ENCODE measurements at regions not wholly inside any gene's neighbourhood (a gene's known extent, or its start where the extent isn't known, plus 50 kb on each side); places are given as distances from the start of the nearest gene placed in this dataset.

- H3K4me1 ChIP-seq, result no peaks in the 10 kb centered on the region
- H3K27ac ChIP-seq, result no peak overlapping the region
- intact Hi-C loops (cut with DNase I), result no loop called here
- no peak overlapping the region for H3K4me3 ChIP-seq
- no peak for TF ChIP-seq POLR2A (IDR thresholded peaks at IDR 0.05)
- TF ChIP-seq CTCF (IDR thresholded peaks at IDR 0.05), result no peak
- no peaks in the 10 kb centered on the region for H3K27me3 ChIP-seq
- WGBS, 2 donors, result 19% methylated on average over 2 of the region's 2 CpGs
- DNase-seq, result no peak
- H3K9me3 ChIP-seq, result no peaks in the 10 kb centered on the region
- H3K36me3 ChIP-seq, result no peaks in the 10 kb centered on the region
These were observed 650.7 kb downstream of the FAM181B start for GRCh38 chr11:82082976-82083375.

DNA sequence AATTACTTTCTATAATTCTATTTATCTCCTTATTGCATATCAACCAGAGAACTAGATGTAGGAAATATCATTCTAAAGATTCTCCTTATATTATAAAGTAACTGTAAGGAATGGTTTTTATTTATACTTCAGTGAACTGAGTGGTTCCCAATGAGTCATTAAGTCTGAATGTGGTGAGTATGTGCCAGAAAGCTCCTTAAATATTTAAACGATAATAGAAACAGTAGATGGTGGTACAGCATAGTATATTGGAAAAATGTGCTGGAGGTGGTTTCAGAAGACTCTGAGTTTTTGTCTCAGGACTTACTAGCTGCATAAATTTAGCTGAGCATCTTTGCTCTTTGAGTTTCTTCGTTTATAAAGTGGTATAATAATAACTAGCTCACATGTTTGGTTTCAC lies 653.5 kb downstream of the FAM181B start:
- H3K4me3 ChIP-seq, result no peak overlapping the region
- no peaks in the 10 kb centered on the region for H3K9me3 ChIP-seq
- TF ChIP-seq CTCF (IDR thresholded peaks at IDR 0.05), result no peak
- no peak for TF ChIP-seq POLR2A (IDR thresholded peaks at IDR 0.05)
- DNase-seq, result no peak
- intact Hi-C loops (cut with DNase I), result no loop called here
- H3K27me3 ChIP-seq, result no peaks in the 10 kb centered on the region
- WGBS, 2 donors, result 40 to 44% methylated on average over 2 of the region's 2 CpGs
- no peak overlapping the region for H3K27ac ChIP-seq
- H3K36me3 ChIP-seq, result no peaks in the 10 kb centered on the region
- no peaks in the 10 kb centered on the region for H3K4me1 ChIP-seq

DNA sequence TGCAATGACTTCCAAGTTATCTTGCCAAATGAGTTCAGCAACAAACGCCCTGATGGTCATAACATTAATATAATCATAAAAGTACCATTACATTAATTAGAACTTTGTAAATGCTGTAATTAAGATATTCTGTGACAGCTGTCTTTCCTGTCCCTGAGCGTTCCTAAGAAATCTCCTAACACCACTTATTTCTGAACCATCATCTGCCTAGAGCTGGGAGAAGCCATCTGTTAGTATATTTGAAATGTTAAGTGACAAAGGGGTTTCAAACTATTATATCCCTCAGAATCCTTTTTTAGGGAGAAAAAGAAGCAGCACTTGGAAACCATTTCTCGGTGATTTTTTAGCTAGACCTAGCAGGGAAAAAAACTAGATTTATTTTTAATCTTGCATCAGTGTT lies 657.5 kb downstream of the FAM181B start:
- H3K9me3 ChIP-seq, result no peaks in the 10 kb centered on the region
- intact Hi-C loops (cut with DNase I), result no loop called here
- no peaks in the 10 kb centered on the region for H3K36me3 ChIP-seq
- no peak for DNase-seq
- no peak overlapping the region for H3K27ac ChIP-seq
- H3K27me3 ChIP-seq, result no peaks in the 10 kb centered on the region
- TF ChIP-seq POLR2A (IDR thresholded peaks at IDR 0.05) (no peak), CTCF (IDR thresholded peaks at IDR 0.05) (no peak)
- no peaks in the 10 kb centered on the region for H3K4me1 ChIP-seq
- WGBS, 2 donors, result 57 to 59% methylated on average over 3 of the region's 3 CpGs
- no peak overlapping the region for H3K4me3 ChIP-seq

DNA sequence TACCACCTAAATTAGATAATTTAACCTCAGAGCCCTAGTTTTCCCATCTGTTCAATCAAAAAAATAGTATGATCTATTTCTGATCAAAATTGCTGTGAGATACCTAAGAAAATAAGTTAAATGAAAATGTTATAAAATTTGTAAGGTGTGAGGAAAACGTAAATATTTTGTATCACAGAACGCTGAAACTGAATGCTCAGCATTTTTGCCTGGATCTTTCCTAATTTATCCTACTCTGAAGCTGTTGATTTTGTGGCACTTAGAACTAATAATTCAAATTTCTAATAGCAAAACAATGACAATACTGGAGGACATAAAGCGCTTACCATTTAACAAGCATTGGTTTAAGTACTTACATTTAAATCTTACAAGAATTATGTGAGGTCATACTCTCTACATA lies 674.2 kb downstream of the FAM181B start:
- TF ChIP-seq POLR2A (IDR thresholded peaks at IDR 0.05), result no peak
- no peak for TF ChIP-seq CTCF (IDR thresholded peaks at IDR 0.05)
- Histone ChIP-seq H3K4me3 (no peak overlapping the region), H3K36me3 (no peaks in the 10 kb centered on the region), H3K4me1 (no peaks in the 10 kb centered on the region), H3K27me3 (no peaks in the 10 kb centered on the region), H3K9me3 (no peaks in the 10 kb centered on the region), H3K27ac (no peak overlapping the region)
- DNase-seq, result no peak
- intact Hi-C loops (cut with DNase I), result no loop called here
- 89 to 92% methylated on average over 3 of the region's 3 CpGs for WGBS, 2 donors

- H3K4me1 ChIP-seq, result no peaks in the 10 kb centered on the region
- H3K36me3 ChIP-seq, result no peaks in the 10 kb centered on the region
- H3K9me3 ChIP-seq, result no peaks in the 10 kb centered on the region
- H3K27ac ChIP-seq, result no peak overlapping the region
- no peak for DNase-seq
- H3K4me3 ChIP-seq, result no peak overlapping the region
- WGBS, 2 donors, result 50 to 52% methylated on average over 1 of the region's 1 CpG
- intact Hi-C loops (cut with DNase I), result no loop called here
- no peaks in the 10 kb centered on the region for H3K27me3 ChIP-seq
- TF ChIP-seq CTCF (IDR thresholded peaks at IDR 0.05), result no peak
These were observed 677.2 kb downstream of the FAM181B start for GRCh38 chr11:82056450-82056849.
